Transverse colon (tissue), 4 donors: ENCODE measurements at regions not wholly inside any gene's neighbourhood (a gene's known extent, or its start where the extent isn't known, plus 50 kb on each side); places are given as distances from the start of the nearest gene placed in this dataset.

ENCODE experiments used
- DNase-seq: peaks from one replicate; pipeline ENCODE4 v3.0.0-alpha.2; 2019
- H3K27ac ChIP-seq, 4 donors: fragments of 200-600 bp; sonication (generic); 2 replicates each; pipeline ENCODE4 v1.5.1; 2016 to 2018; ENCODE audit warnings: inconsistent platforms in 4 of 4
- H3K27me3 ChIP-seq: fragments of 200-600 bp; sonication (generic); 2 replicates; pipeline ENCODE4 v1.5.1; 2017; ENCODE audit warnings: inconsistent platforms
- H3K36me3 ChIP-seq, 4 donors: fragments of 200-600 bp; sonication (generic); 2 replicates each; pipeline ENCODE4 v1.5.1; 2017 to 2019; ENCODE audit warnings: inconsistent platforms in 4 of 4
- H3K4me1 ChIP-seq, 4 donors: fragments of 200-600 bp; sonication (generic); 2 replicates each; pipeline ENCODE4 v1.5.1; 2017 to 2020; ENCODE audit warnings: inconsistent platforms in 4 of 4
- H3K4me3 ChIP-seq, 4 donors: fragments of 200-600 bp; sonication (generic); 1 replicate in 1 of 4; 2 replicates in 3 of 4; pipeline versions ENCODE4 v1.5.1 to v1.6.1; 2017 to 2019; ENCODE audit warnings: inconsistent platforms in 4 of 4
- H3K9me3 ChIP-seq, 2 donors: fragments of 200-600 bp; sonication (generic); 2 replicates each; pipeline ENCODE4 v1.5.1; 2017 to 2019; ENCODE audit warnings: inconsistent platforms in 2 of 2
- CTCF ChIP-seq, 5 experiments: fragments of 200-600 bp in 3 of 5; fragments of 450-650 bp in 2 of 5; sonication (generic) in 3 of 5; IDR thresholded peaks; 1 replicate in 2 of 5; 2 replicates in 3 of 5; pipeline ENCODE4 v1.5.1; 2016 to 2017; ENCODE audit warnings: antibody characterized with exemption in 5 of 5, inconsistent platforms in 3 of 5, mild to moderate bottlenecking in 2 of 5, moderate library complexity in 1 of 5
- EP300 ChIP-seq: sonication (generic); formaldehyde crosslinking; IDR thresholded peaks from one replicate; pipeline ENCODE4 v1.6.1; 2017; ENCODE audit warnings: antibody characterized with exemption, low read depth
- POLR2A ChIP-seq: fragments of 450-650 bp; IDR thresholded peaks from one replicate; pipeline ENCODE4 v1.6.1; 2016; ENCODE audit warnings: antibody characterized with exemption, mild to moderate bottlenecking, moderate library complexity
- POLR2AphosphoS5 ChIP-seq, 3 donors: sonication (generic); formaldehyde crosslinking; IDR thresholded peaks; one replicate each; pipeline ENCODE4 v1.6.1; 2016; ENCODE audit warnings: antibody characterized with exemption in 3 of 3
- WGBS, 2 donors: methylation state at CpG; one replicate each; pipeline ENCODE4 v1.1.5; 2018; ENCODE audit warnings: low coverage in 1 of 2; 5-methylcytosine and 5-hydroxymethylcytosine counted together
- in situ Hi-C, 4 donors: fragments of 200-750 bp; cut with MboI; loops; one replicate each; pipeline versions ENCODE4 v1.15.0 to v1.15.1; 2017; ENCODE audit warnings: low sequenced_read_pairs in 3 of 4, low pct_ligation_motif_present in 1 of 4, low pct_unique_long_range_greater_than_20kb in 1 of 4
- intact Hi-C: fragments of 100-400 bp; cut with DNase I; formaldehyde crosslinking; loops from one replicate; pipeline ENCODE4 v1.15.1; 2023; ENCODE audit warnings: low total_unique reads

GRCh38 chr9:115367780-115368525, 250.0 kb upstream of the TNC start:
- TF ChIP-seq EP300 (no peak), POLR2AphosphoS5 (IDR thresholded peaks at IDR 0.05) (no peak), CTCF (IDR thresholded peaks at IDR 0.05) (no peak), POLR2A (no peak)
- in situ Hi-C loops (no loop called here), intact Hi-C loops (no loop called here)
- H3K27me3 ChIP-seq = no peaks in the 10 kb centered on the region
- no peak overlapping the region for H3K27ac ChIP-seq
- H3K4me1 ChIP-seq = no peaks in the 10 kb centered on the region
- no peak overlapping the region for H3K4me3 ChIP-seq
- WGBS, 2 donors = 86 to 90% methylated on average over 2 of the region's 2 CpGs
- DNase-seq = no peak
- H3K36me3 ChIP-seq = no peaks in the 10 kb centered on the region
- H3K9me3 ChIP-seq = no peaks in the 10 kb centered on the region

GRCh38 chr9:115369322-115369957, 251.5 kb upstream of the TNC start:
- H3K4me3 ChIP-seq = no peak overlapping the region
- WGBS, 2 donors = 61 to 66% methylated on average over 5 of the region's 5 CpGs
- in situ Hi-C loops (no loop called here), intact Hi-C loops (no loop called here)
- H3K36me3 ChIP-seq = no peaks in the 10 kb centered on the region
- H3K4me1 ChIP-seq = no peaks in the 10 kb centered on the region
- H3K27me3 ChIP-seq = no peaks in the 10 kb centered on the region
- no peak for DNase-seq
- TF ChIP-seq POLR2A = no peak
- no peak for TF ChIP-seq EP300
- no peak for TF ChIP-seq CTCF (IDR thresholded peaks at IDR 0.05)
- TF ChIP-seq POLR2AphosphoS5 (IDR thresholded peaks at IDR 0.05) = no peak
- H3K27ac ChIP-seq = no peak overlapping the region
- H3K9me3 ChIP-seq = no peaks in the 10 kb centered on the region

- no peak for DNase-seq
- TF ChIP-seq EP300 = no peak
- no peak for TF ChIP-seq POLR2A
- no peak for TF ChIP-seq CTCF (IDR thresholded peaks at IDR 0.05)
- TF ChIP-seq POLR2AphosphoS5 (IDR thresholded peaks at IDR 0.05) = no peak
- H3K9me3 ChIP-seq = no peaks in the 10 kb centered on the region
- no peak overlapping the region for H3K27ac ChIP-seq
- in situ Hi-C loops = no loop called here
- no peaks in the 10 kb centered on the region for H3K4me1 ChIP-seq
- intact Hi-C loops = no loop called here
- H3K27me3 ChIP-seq = no peaks in the 10 kb centered on the region
- H3K4me3 ChIP-seq = no peak overlapping the region
- 69 to 73% methylated on average over 6 of the region's 6 CpGs for WGBS, 2 donors
- H3K36me3 ChIP-seq = no peaks in the 10 kb centered on the region
Observed at GRCh38 chr9:115373000-115373709, 255.2 kb upstream of the TNC start.

GRCh38 chr9:115373710-115374045, 255.7 kb upstream of the TNC start:
- intact Hi-C loops (no loop called here), in situ Hi-C loops (no loop called here)
- TF ChIP-seq POLR2AphosphoS5 (IDR thresholded peaks at IDR 0.05) = no peak
- TF ChIP-seq POLR2A = no peak
- no peak for TF ChIP-seq CTCF (IDR thresholded peaks at IDR 0.05)
- TF ChIP-seq EP300 = no peak
- no peaks in the 10 kb centered on the region for H3K36me3 ChIP-seq
- H3K9me3 ChIP-seq = no peaks in the 10 kb centered on the region
- no peaks in the 10 kb centered on the region for H3K27me3 ChIP-seq
- H3K4me3 ChIP-seq = no peak overlapping the region
- no peak for DNase-seq
- no peaks in the 10 kb centered on the region for H3K4me1 ChIP-seq
- no peak overlapping the region for H3K27ac ChIP-seq
